Neuron (in vitro differentiated cells): ENCODE measurements at regions not wholly inside any gene's neighbourhood (a gene's known extent, or its start where the extent isn't known, plus 50 kb on each side); places are given as distances from the start of the nearest gene placed in this dataset.

Source experiments
- H2AFZ ChIP-seq: one replicate; pipeline ENCODE4 v1.6.1; 2013; ENCODE audit warnings: low read depth, mild to moderate bottlenecking, inconsistent platforms, low read length, moderate library complexity
- H3K27me3 ChIP-seq: one replicate; pipeline ENCODE4 v1.6.1; 2013; ENCODE audit warnings: low read length; ENCODE audit not compliant: insufficient read depth
- H3K36me3 ChIP-seq: one replicate; pipeline ENCODE4 v1.6.1; 2013; ENCODE audit warnings: low read length; ENCODE audit not compliant: insufficient read depth
- H3K4me1 ChIP-seq: one replicate; pipeline ENCODE4 v1.6.1; 2013; ENCODE audit warnings: low read length; ENCODE audit not compliant: insufficient read depth
- H3K4me3 ChIP-seq: 2 replicates; pipeline ENCODE4 v1.5.1; 2013; ENCODE audit warnings: mild to moderate bottlenecking, low read length, moderate library complexity
- H3K9me3 ChIP-seq: one replicate; pipeline ENCODE4 v1.6.1; 2013; ENCODE audit warnings: low read length

DNA sequence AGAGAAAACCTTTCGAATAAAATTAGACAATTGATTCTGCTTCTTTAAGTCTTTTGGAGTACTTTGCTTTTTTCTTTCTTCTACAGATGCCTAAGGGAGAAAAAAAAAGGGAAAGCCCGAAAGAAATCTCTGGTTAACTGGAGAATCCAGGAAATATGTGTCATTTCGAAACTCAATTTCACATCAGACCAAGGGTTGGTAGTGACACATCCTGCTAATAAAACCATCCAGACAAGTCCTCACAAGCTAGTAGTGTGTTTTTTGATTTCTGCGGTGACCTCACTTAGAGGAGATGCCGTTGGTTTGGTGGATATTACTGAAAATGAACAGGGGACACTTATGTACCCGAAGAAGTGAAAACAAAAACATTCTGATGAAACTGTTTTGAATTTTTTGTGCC, 726.5 kb upstream of the ADAMTS5 start:
- H2AFZ ChIP-seq = no peak overlapping the region
- H3K36me3 ChIP-seq = no peaks in the 10 kb centered on the region
- H3K4me1 ChIP-seq = no peaks in the 10 kb centered on the region
- no peaks in the 10 kb centered on the region for H3K27me3 ChIP-seq
- no peak overlapping the region for H3K4me3 ChIP-seq
- H3K9me3 ChIP-seq = no peaks in the 10 kb centered on the region

DNA sequence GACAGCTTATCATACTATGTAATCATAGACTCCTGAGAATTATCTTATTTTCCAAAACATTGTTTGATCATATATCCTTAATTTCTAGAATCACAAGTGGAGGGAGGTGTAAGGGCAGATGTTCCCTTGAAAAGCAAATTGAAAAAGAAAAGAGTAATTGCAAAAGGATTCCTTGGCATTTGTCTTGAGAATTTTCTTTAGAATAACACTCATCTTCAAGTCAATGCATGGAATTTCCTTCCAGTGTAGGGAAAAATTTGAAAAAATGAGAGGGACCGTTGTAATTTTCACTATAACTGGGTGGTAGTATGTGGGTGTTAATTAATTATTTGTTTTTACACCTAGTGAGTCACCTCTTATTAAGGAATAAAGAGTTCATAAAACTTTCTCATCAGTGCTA, 724.6 kb upstream of the ADAMTS5 start:
- H3K9me3 ChIP-seq = no peaks in the 10 kb centered on the region
- no peak overlapping the region for H2AFZ ChIP-seq
- no peaks in the 10 kb centered on the region for H3K27me3 ChIP-seq
- H3K4me3 ChIP-seq = no peak overlapping the region
- H3K36me3 ChIP-seq = no peaks in the 10 kb centered on the region
- H3K4me1 ChIP-seq = no peaks in the 10 kb centered on the region

DNA sequence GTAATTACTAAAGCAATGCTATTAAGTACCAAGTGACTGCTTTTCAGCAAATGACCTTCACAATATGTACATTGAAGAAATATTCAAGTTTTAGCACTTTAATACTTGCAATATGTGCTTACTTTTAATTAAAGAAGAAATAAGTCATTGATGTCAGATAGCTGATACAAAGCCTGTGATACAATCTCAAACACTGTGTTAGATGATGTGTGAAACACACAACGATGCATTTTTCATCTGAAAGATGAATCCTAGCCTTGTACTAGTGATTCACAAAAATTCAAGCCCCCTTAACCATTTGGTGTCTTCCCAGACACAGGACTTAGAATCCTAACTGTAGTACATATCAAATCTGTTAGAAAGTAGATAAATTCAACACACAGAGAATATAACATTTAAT, 724.1 kb upstream of the ADAMTS5 start:
- no peak overlapping the region for H2AFZ ChIP-seq
- H3K4me3 ChIP-seq = no peak overlapping the region
- no peaks in the 10 kb centered on the region for H3K27me3 ChIP-seq
- H3K4me1 ChIP-seq = no peaks in the 10 kb centered on the region
- no peaks in the 10 kb centered on the region for H3K9me3 ChIP-seq
- H3K36me3 ChIP-seq = no peaks in the 10 kb centered on the region

DNA sequence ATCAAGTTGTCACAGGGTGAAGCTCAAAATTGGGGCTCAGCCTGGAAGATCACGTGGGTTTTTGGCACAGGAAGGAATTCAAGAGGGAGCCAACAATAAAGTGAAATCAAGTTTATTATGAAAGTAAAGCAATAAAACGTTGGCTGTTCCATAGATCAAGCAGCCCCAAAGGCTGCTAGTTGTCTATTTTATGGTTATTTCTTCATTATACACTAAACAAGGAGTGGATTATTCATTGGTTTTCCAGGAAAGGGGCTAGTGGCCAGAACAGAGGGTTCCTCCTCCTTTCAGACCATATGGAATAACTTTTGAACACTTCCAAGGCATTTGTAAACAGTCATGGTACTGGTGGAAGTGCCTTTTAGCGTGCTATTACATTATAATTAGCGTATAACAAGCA, 723.5 kb upstream of the ADAMTS5 start:
- Histone ChIP-seq H3K4me3 (no peak overlapping the region), H3K36me3 (no peaks in the 10 kb centered on the region), H3K27me3 (no peaks in the 10 kb centered on the region), H2AFZ (no peak overlapping the region), H3K9me3 (no peaks in the 10 kb centered on the region), H3K4me1 (no peaks in the 10 kb centered on the region)

DNA sequence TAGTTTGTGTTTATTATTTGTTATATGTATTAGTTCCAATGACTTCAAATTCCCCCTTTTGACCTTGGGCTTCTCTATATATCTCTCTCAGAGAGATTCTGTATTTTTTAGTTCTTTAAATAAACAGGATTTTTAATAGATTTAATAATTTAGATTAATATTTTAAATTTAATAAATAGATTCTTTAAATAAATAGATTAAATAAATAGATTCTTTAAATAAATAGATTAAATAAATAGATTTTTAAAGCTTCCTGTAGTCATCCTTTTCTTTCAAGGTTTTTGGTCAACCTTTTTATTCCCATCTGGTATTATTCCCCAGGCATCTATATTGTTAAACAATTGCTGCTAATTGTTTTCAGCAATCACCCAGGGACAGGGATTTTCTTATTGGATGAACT, 721.9 kb upstream of the ADAMTS5 start:
- no peaks in the 10 kb centered on the region for H3K4me1 ChIP-seq
- H3K4me3 ChIP-seq = no peak overlapping the region
- no peaks in the 10 kb centered on the region for H3K27me3 ChIP-seq
- H2AFZ ChIP-seq = no peak overlapping the region
- H3K36me3 ChIP-seq = no peaks in the 10 kb centered on the region
- no peaks in the 10 kb centered on the region for H3K9me3 ChIP-seq

DNA sequence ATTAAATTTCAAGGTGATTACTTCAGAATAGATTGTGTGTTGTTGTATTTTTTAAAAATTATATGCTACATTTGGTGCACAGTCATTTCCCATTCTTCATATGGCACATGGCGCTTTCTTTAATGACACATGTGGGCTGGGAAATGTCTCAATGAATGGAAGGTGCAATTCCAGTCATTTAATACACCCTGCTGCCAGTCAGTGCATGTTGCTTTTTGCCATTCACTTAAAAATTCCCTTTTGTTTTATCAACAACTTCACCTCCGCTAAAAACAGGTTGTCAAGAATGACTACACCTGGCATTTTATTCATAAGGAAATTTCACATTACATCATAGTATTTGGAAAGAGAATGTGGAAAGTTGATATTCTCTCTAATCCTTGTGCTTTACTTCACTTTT, 716.4 kb upstream of the ADAMTS5 start:
- no peaks in the 10 kb centered on the region for H3K27me3 ChIP-seq
- H3K4me3 ChIP-seq = no peak overlapping the region
- no peak overlapping the region for H2AFZ ChIP-seq
- no peaks in the 10 kb centered on the region for H3K9me3 ChIP-seq
- no peaks in the 10 kb centered on the region for H3K4me1 ChIP-seq
- H3K36me3 ChIP-seq = no peaks in the 10 kb centered on the region

DNA sequence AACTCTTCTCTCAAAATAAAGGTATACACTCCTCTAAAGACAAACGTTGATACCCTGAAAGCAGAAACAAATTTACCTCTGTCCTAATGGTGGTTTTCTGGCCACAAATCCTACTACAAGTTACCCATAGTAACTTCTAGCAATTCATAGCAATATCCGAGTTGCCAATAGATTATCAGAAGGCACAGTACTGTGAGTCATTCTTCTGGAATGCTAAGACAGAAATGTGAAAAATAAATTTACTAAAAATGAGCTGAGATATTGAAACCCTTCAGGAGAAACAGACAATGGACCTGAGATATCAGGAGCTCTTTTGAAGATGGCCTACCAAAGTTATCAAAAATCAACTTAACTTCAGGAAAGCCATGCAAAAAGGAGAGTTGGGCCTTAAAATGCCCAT, 715.0 kb upstream of the ADAMTS5 start:
- H3K27me3 ChIP-seq = no peaks in the 10 kb centered on the region
- H2AFZ ChIP-seq = no peak overlapping the region
- H3K4me3 ChIP-seq = no peak overlapping the region
- no peaks in the 10 kb centered on the region for H3K36me3 ChIP-seq
- no peaks in the 10 kb centered on the region for H3K4me1 ChIP-seq
- H3K9me3 ChIP-seq = no peaks in the 10 kb centered on the region

DNA sequence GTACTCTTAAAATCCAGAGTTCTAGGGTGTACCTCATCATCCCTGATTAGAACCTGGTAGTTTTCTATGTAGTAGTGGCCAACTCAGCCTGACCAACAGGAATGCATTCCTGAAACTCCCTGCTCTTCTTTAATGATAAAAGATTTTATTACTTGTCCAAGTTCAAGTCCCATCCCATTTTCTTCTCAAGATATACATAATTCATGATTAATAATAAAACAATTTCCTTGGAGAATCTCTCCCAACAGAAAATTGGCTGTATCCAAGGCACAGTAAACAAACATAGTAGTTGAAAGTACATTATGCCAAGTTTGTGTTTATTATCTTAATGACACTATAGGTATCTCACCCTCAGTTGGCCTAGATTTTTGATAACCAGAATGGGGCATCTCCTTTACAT, 714.1 kb upstream of the ADAMTS5 start:
- Histone ChIP-seq H3K9me3 (no peaks in the 10 kb centered on the region), H3K27me3 (no peaks in the 10 kb centered on the region), H3K4me3 (no peak overlapping the region), H2AFZ (no peak overlapping the region), H3K36me3 (no peaks in the 10 kb centered on the region), H3K4me1 (no peaks in the 10 kb centered on the region)

DNA sequence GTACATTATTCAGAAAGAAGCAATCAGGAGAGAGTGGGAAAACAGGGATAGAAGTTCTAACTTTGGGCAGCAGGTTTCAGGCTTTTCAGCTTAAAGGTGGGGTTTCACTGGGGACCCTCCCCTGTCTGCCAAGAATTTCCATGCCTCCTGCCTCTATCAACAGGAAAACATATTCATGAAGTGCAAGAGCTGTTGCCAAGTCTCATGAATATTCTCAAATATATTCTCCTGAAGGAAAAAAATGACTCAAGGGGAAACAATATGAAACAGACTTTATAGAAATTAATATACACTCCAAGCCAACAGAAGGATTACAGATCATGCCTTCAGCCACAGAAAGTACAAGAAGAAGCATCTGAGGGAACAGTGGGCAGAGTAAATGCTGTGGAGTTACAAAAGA, 713.3 kb upstream of the ADAMTS5 start:
- Histone ChIP-seq H3K36me3 (no peaks in the 10 kb centered on the region), H3K9me3 (no peaks in the 10 kb centered on the region), H2AFZ (no peak overlapping the region), H3K4me1 (no peaks in the 10 kb centered on the region), H3K27me3 (no peaks in the 10 kb centered on the region), H3K4me3 (no peak overlapping the region)

DNA sequence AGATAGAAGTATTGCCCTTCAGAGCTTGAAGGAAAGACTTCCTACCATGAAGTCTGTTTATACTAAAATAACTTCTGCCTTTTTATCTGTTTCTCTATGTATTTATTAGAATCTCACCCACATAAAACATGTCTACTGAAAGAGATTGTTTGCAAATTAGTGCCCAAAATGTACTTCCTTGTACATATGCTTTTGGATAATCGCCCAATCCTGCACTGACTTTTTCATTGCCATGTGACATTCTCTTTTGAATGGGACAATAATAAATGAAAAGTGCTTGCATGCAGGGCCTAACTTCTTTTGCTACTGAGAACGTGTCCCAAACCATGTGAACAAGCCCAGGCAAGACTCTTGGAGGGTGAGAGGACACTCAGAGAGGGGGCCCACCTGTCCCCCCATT, 711.6 kb upstream of the ADAMTS5 start:
- H3K36me3 ChIP-seq = no peaks in the 10 kb centered on the region
- H3K4me3 ChIP-seq = no peak overlapping the region
- H2AFZ ChIP-seq = no peak overlapping the region
- no peaks in the 10 kb centered on the region for H3K9me3 ChIP-seq
- H3K27me3 ChIP-seq = no peaks in the 10 kb centered on the region
- H3K4me1 ChIP-seq = no peaks in the 10 kb centered on the region

DNA sequence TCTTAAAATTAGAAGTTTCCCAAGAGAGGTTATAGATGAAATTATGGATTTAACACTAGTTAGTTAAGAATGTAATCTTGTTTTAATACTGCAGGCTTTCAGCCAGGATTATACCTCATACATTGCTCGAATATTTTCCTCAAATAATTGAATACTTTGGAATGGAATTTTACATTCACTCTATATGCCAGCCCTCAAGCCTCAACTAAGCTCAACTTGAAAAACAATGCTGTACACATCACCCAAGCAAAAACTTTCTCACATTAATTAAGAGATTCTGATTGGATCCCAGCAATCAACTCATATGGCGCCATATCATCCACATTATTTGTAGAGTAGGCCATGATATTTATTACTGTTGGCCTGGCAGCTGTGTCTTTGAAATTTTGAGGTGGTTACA, 710.7 kb upstream of the ADAMTS5 start:
- H3K36me3 ChIP-seq = no peaks in the 10 kb centered on the region
- no peaks in the 10 kb centered on the region for H3K9me3 ChIP-seq
- H3K4me3 ChIP-seq = no peak overlapping the region
- H3K27me3 ChIP-seq = no peaks in the 10 kb centered on the region
- H2AFZ ChIP-seq = no peak overlapping the region
- no peaks in the 10 kb centered on the region for H3K4me1 ChIP-seq

DNA sequence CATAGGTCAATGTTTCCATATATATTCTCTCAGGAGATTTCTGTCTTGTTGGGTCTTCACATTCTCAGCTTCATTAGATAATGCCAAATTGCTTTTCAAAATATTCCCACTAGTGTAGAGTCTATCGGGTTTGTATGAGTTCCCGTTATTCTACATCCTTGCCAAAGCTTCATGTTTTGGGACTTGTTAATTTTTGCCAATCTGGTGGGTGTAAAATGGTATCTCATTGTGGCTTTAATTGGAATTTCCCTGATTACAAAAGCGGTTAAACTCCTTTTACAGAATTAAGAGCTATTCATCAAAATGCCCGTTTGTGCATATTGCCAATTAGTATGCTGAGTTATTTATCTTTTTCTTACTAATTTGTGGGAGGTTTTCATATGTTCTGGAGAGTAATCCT, 708.4 kb upstream of the ADAMTS5 start:
- no peaks in the 10 kb centered on the region for H3K4me1 ChIP-seq
- H3K27me3 ChIP-seq = no peaks in the 10 kb centered on the region
- no peak overlapping the region for H2AFZ ChIP-seq
- no peaks in the 10 kb centered on the region for H3K9me3 ChIP-seq
- no peaks in the 10 kb centered on the region for H3K36me3 ChIP-seq
- no peak overlapping the region for H3K4me3 ChIP-seq

DNA sequence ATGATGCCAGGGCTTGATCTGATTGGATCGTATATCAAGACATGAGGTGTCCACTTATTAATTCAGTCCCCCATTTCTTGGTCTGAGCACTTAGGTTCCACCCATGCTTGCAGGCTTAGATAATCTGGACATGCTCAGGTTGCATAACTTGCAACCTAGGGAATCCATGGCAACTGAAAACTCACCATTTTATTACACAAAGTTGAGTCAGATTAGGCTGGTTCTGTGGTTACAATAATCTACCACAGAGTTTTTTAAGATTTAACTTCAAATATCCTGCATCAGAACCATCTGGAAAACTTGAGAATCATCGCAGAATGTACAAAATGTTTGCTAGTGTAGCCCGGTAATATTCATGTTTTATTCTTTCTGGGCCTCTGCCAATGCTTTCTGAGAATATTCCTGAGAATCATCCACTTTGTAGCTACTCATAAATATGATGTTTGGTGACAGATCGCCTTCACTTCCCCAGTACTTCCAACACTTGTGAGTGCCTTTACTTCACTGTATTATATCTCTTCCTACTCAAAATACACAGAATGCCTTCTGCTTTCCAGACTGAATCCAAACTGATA, 707.2 kb upstream of the ADAMTS5 start:
- Histone ChIP-seq H2AFZ (no peak overlapping the region), H3K4me1 (no peaks in the 10 kb centered on the region), H3K4me3 (no peak overlapping the region), H3K27me3 (no peaks in the 10 kb centered on the region), H3K9me3 (no peaks in the 10 kb centered on the region), H3K36me3 (no peaks in the 10 kb centered on the region)

DNA sequence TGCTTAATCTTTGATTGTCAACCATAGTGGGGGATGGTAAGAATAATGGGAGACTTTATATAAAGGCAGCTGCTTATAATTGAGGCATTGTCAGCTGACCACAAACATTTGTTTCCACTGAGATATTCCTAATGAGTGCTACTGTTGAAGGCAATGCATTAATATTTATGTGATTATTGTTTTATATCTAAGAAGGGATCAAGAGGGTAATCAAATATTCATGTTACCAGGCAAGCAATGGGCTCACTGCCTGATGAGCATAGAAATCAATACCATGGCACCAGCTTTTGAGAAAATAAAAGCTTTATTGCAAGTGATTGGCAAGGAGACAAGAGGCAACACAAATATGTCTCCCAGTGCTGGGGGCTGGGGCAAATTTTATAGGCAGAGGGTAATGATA, 706.7 kb upstream of the ADAMTS5 start:
- no peaks in the 10 kb centered on the region for H3K27me3 ChIP-seq
- H2AFZ ChIP-seq = no peak overlapping the region
- H3K36me3 ChIP-seq = no peaks in the 10 kb centered on the region
- H3K4me3 ChIP-seq = no peak overlapping the region
- no peaks in the 10 kb centered on the region for H3K9me3 ChIP-seq
- H3K4me1 ChIP-seq = no peaks in the 10 kb centered on the region
